GM12891 (cell line): ENCODE measurements at regions not wholly inside any gene's neighbourhood (a gene's known extent, or its start where the extent isn't known, plus 50 kb on each side); places are given as distances from the start of the nearest gene placed in this dataset.

Experiments used
- POLR2A ChIP-seq: IDR thresholded peaks from 2 replicates; pipeline ENCODE4 v1.6.1; 2011; ENCODE audit warnings: low read depth, low read length, control low read depth
- POLR2AphosphoS5 ChIP-seq: IDR thresholded peaks from 2 replicates; pipeline ENCODE4 v1.6.1; 2011; ENCODE audit warnings: low read depth, low read length, control low read depth
- POU2F2 ChIP-seq: IDR thresholded peaks from 2 replicates; pipeline ENCODE4 v1.6.1; 2011; ENCODE audit warnings: low read depth, mild to moderate bottlenecking, control low read depth, low read length, moderate library complexity
- SPI1 ChIP-seq: IDR thresholded peaks from 2 replicates; pipeline ENCODE4 v1.6.1; 2011; ENCODE audit warnings: low read depth, low read length, control low read depth
- TAF1 ChIP-seq: IDR thresholded peaks from 2 replicates; pipeline ENCODE4 v1.6.1; 2011; ENCODE audit warnings: low read depth, low read length, control low read depth

GRCh38 chr14:87698481-87698880, 294.5 kb downstream of the GALC start:
- TF ChIP-seq POLR2A (no peak), POLR2AphosphoS5 (no peak), TAF1 (no peak), SPI1 (no peak), POU2F2 (no peak)
